ENCODE measurements at regions not wholly inside any gene's neighbourhood (a gene's known extent, or its start where the extent isn't known, plus 50 kb on each side); places are given as distances from the start of the nearest gene placed in this dataset.

DNA sequence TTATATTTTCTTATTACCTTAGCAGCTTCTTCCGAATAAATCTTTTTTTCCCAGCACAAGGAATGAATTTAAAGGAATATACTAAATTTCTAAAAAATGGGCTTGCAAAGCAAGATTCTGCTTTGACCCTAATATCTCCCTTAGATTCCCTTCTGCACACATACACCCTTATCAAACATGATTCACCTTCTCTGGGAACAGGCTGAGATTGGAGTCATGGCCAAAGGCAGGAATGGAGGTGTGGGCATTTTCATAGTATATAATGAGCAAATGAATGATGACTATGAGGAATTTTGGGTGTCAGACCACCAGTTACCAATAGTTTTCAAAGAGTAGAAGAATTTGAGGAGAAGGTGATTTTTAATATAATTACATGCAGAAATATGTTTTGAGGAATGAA is 231.3 kb upstream of the CDH11 start:
- Histone ChIP-seq H3K14ac (ENCODE audit: insufficient read length) (no peak overlapping the region), H3K79me1 (ENCODE audit: low read depth, low read length) (no peaks in the 10 kb centered on the region), H4K91ac (replicated peaks; ENCODE audit: insufficient read length, low read length) (no peak overlapping the region), H3K4me1 (replicated peaks in 1 of 4; ENCODE audit: control insufficient read depth in 3 of 4, insufficient read depth in 4 of 4, low read length in 3 of 4) (no peaks in the 10 kb centered on the region), H4K8ac (ENCODE audit: extremely low read depth, insufficient read depth, low read length) (no peak overlapping the region), H2BK12ac (ENCODE audit: low read depth, low read length) (no peak overlapping the region), H4K20me1 (replicated peaks in 1 of 2; ENCODE audit: control insufficient read depth in 1 of 2, insufficient read depth in 2 of 2, low read length in 2 of 2) (no peaks in the 10 kb centered on the region), H2BK120ac (replicated peaks; ENCODE audit: low read depth, low read length) (no peak overlapping the region), H3K27ac (ENCODE audit: low read depth, low read length) (no peak overlapping the region), H2BK15ac (ENCODE audit: low read length) (no peak overlapping the region), H3K79me2 (ENCODE audit: control insufficient read depth in 1 of 2, insufficient read depth in 2 of 2, low read length in 2 of 2) (no peaks in the 10 kb centered on the region), H3K9me3 (ENCODE audit: insufficient read depth in 2 of 2, low read depth in 1 of 2, low read length in 1 of 2) (peaks cover 10 to 21% of the 10 kb centered on the region in 2 experiments; a peak in 3 of 4 replicates), H3K4me2 (ENCODE audit: insufficient read depth in 1 of 2, low read depth in 2 of 2, low read length in 2 of 2) (no peak overlapping the region), H3K23ac (ENCODE audit: insufficient read length) (no peak overlapping the region), H2AK5ac (ENCODE audit: low read depth, low read length) (no peak overlapping the region), H3K4ac (replicated peaks; ENCODE audit: insufficient read length, low read depth, low read length) (no peak overlapping the region), H3K23me2 (ENCODE audit: low read depth, low read length) (no peaks in the 10 kb centered on the region), H3K9ac (replicated peaks in 1 of 4; ENCODE audit: extremely low read depth in 1 of 4, low read depth in 3 of 4, low read length in 3 of 4) (no peak overlapping the region), H4K5ac (ENCODE audit: insufficient read length, low read depth, low read length) (no peak overlapping the region), H2BK5ac (ENCODE audit: low read depth, low read length) (no peak overlapping the region), H3K27me3 (replicated peaks in 1 of 4; ENCODE audit: control insufficient read depth in 3 of 4, extremely low read depth in 1 of 4, insufficient read depth in 3 of 4, low read length in 3 of 4) (no peaks in the 10 kb centered on the region), H2AFZ (ENCODE audit: low read length) (no peak overlapping the region), H3K36me3 (ENCODE audit: control insufficient read depth in 2 of 4, insufficient read depth in 4 of 4, low read length in 3 of 4) (peaks cover 0 to 5% (median 2%) of the 10 kb centered on the region in 4 experiments; a peak in 1 of 8 replicates), H3K18ac (ENCODE audit: extremely low read depth, low read length) (no peak overlapping the region), H3K4me3 (ENCODE audit: extremely low read depth in 1 of 4, insufficient read depth in 2 of 4, low read depth in 3 of 4, low read length in 4 of 4) (no peak overlapping the region), H2BK20ac (ENCODE audit: low read length) (no peak overlapping the region), H3K56ac (replicated peaks; ENCODE audit: insufficient read length, low read depth, low read length) (no peak overlapping the region)
- FAIRE-seq = no peak
- no peak for TF ChIP-seq SUZ12 (IDR thresholded peaks at IDR 0.05; ENCODE audit: low read length)
- no peak for TF ChIP-seq TBP (IDR thresholded peaks at IDR 0.05; ENCODE audit: low read depth, low read length)
- no peak for TF ChIP-seq TAF7 (optimal IDR thresholded peaks at IDR 0.05; ENCODE audit: borderline replicate concordance, low read depth, low read length)
- TF ChIP-seq HDAC2 (IDR thresholded peaks at IDR 0.05; ENCODE audit: borderline replicate concordance in 1 of 2, low read depth in 2 of 2, low read length in 2 of 2) = no peak
- no peak for TF ChIP-seq PHF8 (conservative IDR thresholded peaks at IDR 0.05; ENCODE audit: low read depth, low read length)
- TF ChIP-seq POLR2AphosphoS5 (IDR thresholded peaks at IDR 0.05; ENCODE audit: low read depth, low read length) = no peak
- no peak for TF ChIP-seq RNF2 (IDR thresholded peaks at IDR 0.05; ENCODE audit: borderline replicate concordance, low read depth, low read length, missing control alignments, poor library complexity, severe bottlenecking)
- no peak for TF ChIP-seq CBX5 (IDR thresholded peaks at IDR 0.05; ENCODE audit: low read depth, low read length)
- TF ChIP-seq TEAD4 (IDR thresholded peaks at IDR 0.05; ENCODE audit: low read depth, low read length) = no peak
- no peak for TF ChIP-seq RAD21 (IDR thresholded peaks at IDR 0.05 in 1 of 2, conservative IDR thresholded peaks at IDR 0.05 in 1 of 2; ENCODE audit: low read depth in 2 of 2, low read length in 2 of 2)
- no peak for TF ChIP-seq NRF1 (IDR thresholded peaks at IDR 0.05; ENCODE audit: low read depth, low read length)
- DNase-seq (ENCODE audit: low read depth in 1 of 2, low spot score in 2 of 2) = no peak
- ChIA-PET POLR2A (ENCODE audit: partially characterized antibody) (no interaction called here), CTCF (ENCODE audit: partially characterized antibody) (interaction anchor here (0.9 kb wide), 1 partner anchor 33 kb away, joined by 3 read pairs; no protein-coding TSS in a partner anchor)
- WGBS, 2 experiments (ENCODE audit: extremely low coverage in 1 of 2, insufficient coverage in 1 of 2, insufficient read length in 1 of 2, insufficient replicate concordance in 2 of 2, low coverage in 1 of 2, low lambda C conversion rate in 2 of 2, missing lambda C conversion rate in 1 of 2) = 92% methylated on average over 1 of the region's 1 CpG; no CpG with 5 or more reads in 1 of the 2 experiments

Data from H1 (cell line).